IMR-90 (cell line): ENCODE measurements at regions not wholly inside any gene's neighbourhood (a gene's known extent, or its start where the extent isn't known, plus 50 kb on each side); places are given as distances from the start of the nearest gene placed in this dataset.

Source experiments
- ATAC-seq: fragments of 200-7000 bp; cut with Tn5 transposase; 2 replicates; pipeline ENCODE4 v1.9.1; 2020; ENCODE audit warnings: low read depth, mild to moderate bottlenecking, moderate library complexity
- BruUV-seq: library from RNA; stranded (reverse); fragments of 400-500 nt; replicated peaks from 2 replicates; lab custom pipeline; 2021; lab: Mats Ljungman, UMichigan
- CTCF ChIA-PET: fragments of 300-600 bp; formaldehyde crosslinking; extraction: SDS; loops from one replicate; lab custom pipeline; 2021; ENCODE audit warnings: antibody characterized with exemption; lab: Yijun Ruan, JAX
- POLR2A ChIA-PET: fragments of 300-600 bp; sonication (Branson Sonifier 250); formaldehyde crosslinking; loops from one replicate; lab custom pipeline; 2022; ENCODE audit warnings: antibody characterized with exemption; ENCODE audit not compliant: unreplicated experiment; lab: Charles Lee
- DNase-seq: peaks from one replicate; pipeline ENCODE4 v3.0.0; 2013
- H2AFZ ChIP-seq: replicated peaks from 2 replicates; pipeline ENCODE3; 2013; ENCODE audit warnings: low read length, mild to moderate bottlenecking; ENCODE audit not compliant: poor library complexity
- H2AK5ac ChIP-seq: 2 replicates; pipeline ENCODE4 v1.6.1; 2013; ENCODE audit warnings: low read depth, low read length, inconsistent platforms
- H2AK9ac ChIP-seq: replicated peaks from 2 replicates; pipeline ENCODE3; 2013; ENCODE audit warnings: mild to moderate bottlenecking, low read depth, low read length, moderate library complexity; ENCODE audit not compliant: poor library complexity
- H2BK120ac ChIP-seq: 2 replicates; pipeline ENCODE4 v1.6.1; 2013; ENCODE audit warnings: low read depth, low read length, inconsistent platforms
- H2BK15ac ChIP-seq: 3 replicates; pipeline ENCODE4 v1.6.1; 2013; ENCODE audit warnings: low read depth, low read length, inconsistent platforms
- H2BK20ac ChIP-seq: 2 replicates; pipeline ENCODE4 v1.6.1; 2013; ENCODE audit warnings: low read depth, mild to moderate bottlenecking, inconsistent platforms, low read length, moderate library complexity
- H2BK5ac ChIP-seq: 2 replicates; pipeline ENCODE4 v1.6.1; 2013; ENCODE audit warnings: mild to moderate bottlenecking, low read depth, low read length, inconsistent platforms; ENCODE audit not compliant: poor library complexity, severe bottlenecking
- H3K14ac ChIP-seq: replicated peaks from 2 replicates; pipeline ENCODE4 v1.6.1; 2013; ENCODE audit warnings: low read depth, low read length, inconsistent platforms
- H3K18ac ChIP-seq: 2 replicates; pipeline ENCODE4 v1.6.1; 2013; ENCODE audit warnings: low read depth, low read length, control low read depth
- H3K23ac ChIP-seq: 2 replicates; pipeline ENCODE4 v1.6.1; 2013; ENCODE audit warnings: low read depth, low read length, inconsistent platforms
- H3K27ac ChIP-seq: 2 replicates; pipeline ENCODE4 v1.5.1; 2013; ENCODE audit warnings: mild to moderate bottlenecking, control low read depth, low read length; ENCODE audit not compliant: insufficient read depth
- H3K27me3 ChIP-seq: 2 replicates; pipeline ENCODE4 v1.6.1; 2013; ENCODE audit warnings: low read length; ENCODE audit not compliant: control insufficient read depth, insufficient read depth
- H3K36me3 ChIP-seq: 2 replicates; pipeline ENCODE4 v1.6.1; 2013; ENCODE audit warnings: low read length, mixed read lengths; ENCODE audit not compliant: control insufficient read depth, insufficient read depth
- H3K4ac ChIP-seq: 2 replicates; pipeline ENCODE4 v1.6.1; 2013; ENCODE audit warnings: low read depth, low read length, inconsistent platforms
- H3K4me1 ChIP-seq: 2 replicates; pipeline ENCODE4 v1.6.1; 2013; ENCODE audit warnings: low read length, mixed read lengths; ENCODE audit not compliant: control insufficient read depth, insufficient read depth
- H3K4me2 ChIP-seq: 2 replicates; pipeline ENCODE4 v1.6.1; 2013; ENCODE audit warnings: low read depth, mild to moderate bottlenecking, control low read depth, low read length, moderate library complexity
- H3K4me3 ChIP-seq: 2 replicates; pipeline ENCODE4 v1.5.1; 2013; ENCODE audit warnings: low read depth, mild to moderate bottlenecking, control low read depth, low read length, moderate library complexity; ENCODE audit not compliant: insufficient read depth
- H3K56ac ChIP-seq: 2 replicates; pipeline ENCODE4 v1.6.1; 2013; ENCODE audit warnings: low read length, inconsistent platforms; ENCODE audit not compliant: insufficient read depth; ENCODE audit errors: extremely low read depth
- H3K79me1 ChIP-seq, 2 experiments: 2 replicates each; pipeline ENCODE4 v1.6.1; 2013; ENCODE audit warnings: low read length in 2 of 2, inconsistent platforms in 1 of 2, low read depth in 1 of 2
- H3K9ac ChIP-seq: 2 replicates; pipeline ENCODE4 v1.6.1; 2013; ENCODE audit warnings: low read depth, low read length, control low read depth
- H3K9me1 ChIP-seq: 2 replicates; pipeline ENCODE4 v1.6.1; 2013; ENCODE audit warnings: low read length, inconsistent platforms; ENCODE audit not compliant: insufficient read depth
- H3K9me3 ChIP-seq: 2 replicates; pipeline ENCODE4 v1.6.1; 2013; ENCODE audit warnings: low read length; ENCODE audit not compliant: control insufficient read depth, insufficient read depth
- H4K20me1 ChIP-seq: 2 replicates; pipeline ENCODE4 v1.6.1; 2013; ENCODE audit warnings: low read length, inconsistent platforms; ENCODE audit not compliant: insufficient read depth
- H4K5ac ChIP-seq: 2 replicates; pipeline ENCODE4 v1.6.1; 2013; ENCODE audit warnings: mild to moderate bottlenecking, low read depth, low read length, control low read depth
- H4K8ac ChIP-seq, 2 experiments: 2 replicates each; pipeline ENCODE4 v1.6.1; 2013; ENCODE audit warnings: low read depth in 2 of 2, low read length in 2 of 2, control low read depth in 1 of 2, inconsistent platforms in 1 of 2
- H4K91ac ChIP-seq: 2 replicates; pipeline ENCODE4 v1.6.1; 2013; ENCODE audit warnings: low read depth, low read length, inconsistent platforms; ENCODE audit not compliant: insufficient read depth
- BHLHE40 ChIP-seq: fragments of 150-350 bp; IDR thresholded peaks from 2 replicates; pipeline ENCODE4 v1.6.1; 2016; ENCODE audit warnings: mild to moderate bottlenecking, low read depth, low read length
- CEBPB ChIP-seq: IDR thresholded peaks from 2 replicates; pipeline ENCODE4 v1.6.1; 2012; ENCODE audit warnings: low read depth, low read length, improper control_type of control experiment
- CHD1 ChIP-seq: IDR thresholded peaks from 2 replicates; pipeline ENCODE4 v1.6.1; 2012; ENCODE audit warnings: low read depth, low read length, improper control_type of control experiment
- POLR2A ChIP-seq: IDR thresholded peaks from 2 replicates; pipeline ENCODE4 v1.6.1; 2012; ENCODE audit warnings: mild to moderate bottlenecking, low read depth, low read length
- WGBS, 2 experiments: methylation state at CpG; one replicate each; pipeline versions ENCODE4 v1.1.5 to v1.1.7; 2013; ENCODE audit warnings: missing lambda C conversion rate in 2 of 2; ENCODE audit not compliant: insufficient read length in 1 of 2; ENCODE audit errors: extremely low coverage in 2 of 2; 5-methylcytosine and 5-hydroxymethylcytosine counted together
- dilution Hi-C: fragments of 300-500 bp; cut with HindIII; formaldehyde crosslinking; loops from one replicate; pipeline ENCODE4 v1.14.3; 2018; ENCODE audit warnings: low sequenced_read_pairs; ENCODE audit not compliant: unreplicated experiment
- in situ Hi-C: fragments of 300-500 bp; cut with MboI; formaldehyde crosslinking; loops from 3 replicates; pipeline ENCODE4 v1.14.3; 2019; ENCODE audit warnings: low sequenced_read_pairs, inconsistent platforms, mixed read lengths
- intact Hi-C: fragments of 100-400 bp; cut with micrococcal nuclease; formaldehyde crosslinking; loops from 2 replicates; pipeline ENCODE4 v1.10.0; 2022
- TF ChIP-seq, protein P1 (sequence below): fragments of 150-350 bp; IDR thresholded peaks from 2 replicates; pipeline ENCODE4 v1.6.1; 2016; ENCODE audit warnings: low read depth, mild to moderate bottlenecking, low read length, moderate library complexity, borderline replicate concordance

DNA sequence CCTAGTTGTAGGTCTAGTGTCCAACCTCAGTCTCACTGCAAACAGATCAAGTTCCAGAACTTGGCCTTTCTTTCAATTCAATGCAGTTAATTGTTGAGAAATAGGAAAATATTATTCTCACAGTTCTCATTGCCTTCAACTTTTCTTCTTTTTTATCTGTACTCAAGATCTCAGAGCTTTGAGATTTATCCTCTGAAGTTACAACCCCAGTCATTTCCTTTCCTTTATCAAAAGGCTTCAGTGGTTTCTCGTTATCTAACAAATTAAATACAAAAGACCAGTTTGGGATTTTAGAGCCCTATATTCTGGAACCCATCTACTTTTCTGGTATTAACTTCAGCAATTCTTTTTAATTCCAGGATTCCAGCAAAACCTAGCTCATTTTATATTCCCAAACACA lies 130.2 kb downstream of the TMA16 start:
- in situ Hi-C loops (no loop called here), intact Hi-C loops (no loop called here), dilution Hi-C loops (no loop called here)
- no peak overlapping the region for H4K91ac ChIP-seq
- no peak overlapping the region for H2AK9ac ChIP-seq
- no peak overlapping the region for H2AFZ ChIP-seq
- no peak for DNase-seq
- H3K27ac ChIP-seq = no peak overlapping the region
- H4K5ac ChIP-seq = no peak overlapping the region
- no peak overlapping the region for H3K56ac ChIP-seq
- no peak for TF ChIP-seq POLR2A
- TF ChIP-seq BHLHE40 = no peak
- TF ChIP-seq, protein P1, sequence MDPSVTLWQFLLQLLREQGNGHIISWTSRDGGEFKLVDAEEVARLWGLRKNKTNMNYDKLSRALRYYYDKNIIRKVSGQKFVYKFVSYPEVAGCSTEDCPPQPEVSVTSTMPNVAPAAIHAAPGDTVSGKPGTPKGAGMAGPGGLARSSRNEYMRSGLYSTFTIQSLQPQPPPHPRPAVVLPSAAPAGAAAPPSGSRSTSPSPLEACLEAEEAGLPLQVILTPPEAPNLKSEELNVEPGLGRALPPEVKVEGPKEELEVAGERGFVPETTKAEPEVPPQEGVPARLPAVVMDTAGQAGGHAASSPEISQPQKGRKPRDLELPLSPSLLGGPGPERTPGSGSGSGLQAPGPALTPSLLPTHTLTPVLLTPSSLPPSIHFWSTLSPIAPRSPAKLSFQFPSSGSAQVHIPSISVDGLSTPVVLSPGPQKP = no peak
- no peak for TF ChIP-seq CHD1
- no peak for TF ChIP-seq CEBPB
- ChIA-PET CTCF (interaction anchor here (0.6 kb wide), 1 partner anchor 41 kb away, joined by 7 read pairs; no protein-coding TSS in a partner anchor), POLR2A (no interaction called here)
- H3K27me3 ChIP-seq = no peaks in the 10 kb centered on the region
- H2BK120ac ChIP-seq = no peak overlapping the region
- no peaks in the 10 kb centered on the region for H3K9me1 ChIP-seq
- no TSS peak for BruUV-seq
- H3K4me3 ChIP-seq = no peak overlapping the region
- no peaks in the 10 kb centered on the region for H4K20me1 ChIP-seq
- H2BK15ac ChIP-seq = no peak overlapping the region
- no peak overlapping the region for H3K4ac ChIP-seq
- H3K4me2 ChIP-seq = no peak overlapping the region
- H3K9ac ChIP-seq = no peak overlapping the region
- H3K23ac ChIP-seq = no peak overlapping the region
- no peak overlapping the region for H3K14ac ChIP-seq
- no peaks in the 10 kb centered on the region for H3K36me3 ChIP-seq
- no peak overlapping the region for H3K18ac ChIP-seq
- no peak overlapping the region for H2BK20ac ChIP-seq
- H3K9me3 ChIP-seq = no peaks in the 10 kb centered on the region
- no peak for ATAC-seq
- H3K79me1 ChIP-seq = no peaks in the 10 kb centered on the region
- WGBS, 2 experiments = no CpG with 5 or more reads among the region's 1 CpG
- H3K4me1 ChIP-seq = no peaks in the 10 kb centered on the region
- H4K8ac ChIP-seq = no peak overlapping the region
- no peak overlapping the region for H2BK5ac ChIP-seq
- no peak overlapping the region for H2AK5ac ChIP-seq
